ENCODE measurements at regions not wholly inside any gene's neighbourhood (a gene's known extent, or its start where the extent isn't known, plus 50 kb on each side); places are given as distances from the start of the nearest gene placed in this dataset.

DNA sequence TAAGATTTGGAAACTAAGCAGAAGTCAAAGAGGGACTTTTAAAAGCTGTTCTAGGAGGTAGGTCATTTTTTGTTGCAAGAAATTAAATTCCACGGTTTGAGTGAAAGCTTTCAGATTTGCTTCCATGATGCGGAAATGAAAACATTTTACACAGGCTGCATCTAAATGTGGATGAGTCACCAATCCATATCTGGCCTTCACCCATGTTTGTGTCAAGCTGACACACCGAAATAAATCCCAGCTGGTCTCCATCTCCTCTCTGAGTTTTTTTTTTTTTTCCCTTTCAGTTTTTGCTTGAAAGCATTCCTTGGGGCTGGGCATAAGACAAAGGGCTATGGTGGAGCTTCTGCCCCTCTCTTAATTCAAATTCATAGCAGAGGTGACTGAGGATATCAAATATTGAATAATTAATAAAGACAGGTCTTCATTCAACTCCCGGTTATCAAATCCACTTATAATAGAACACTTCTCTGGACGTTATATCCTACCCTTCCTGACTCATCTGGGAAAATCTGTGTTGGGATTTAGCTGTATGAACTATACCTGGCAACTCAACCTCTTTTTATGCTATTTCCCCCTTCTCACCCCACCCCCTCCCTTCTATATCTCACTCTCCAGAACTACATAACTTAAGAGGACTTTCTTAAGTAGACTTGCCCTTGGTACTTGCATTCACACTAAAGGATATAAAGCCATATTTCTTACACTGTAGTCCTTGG, 558.3 kb upstream of the GCFC2 start:
- intact Hi-C loops (cut with micrococcal nuclease), result no loop called here

DNA sequence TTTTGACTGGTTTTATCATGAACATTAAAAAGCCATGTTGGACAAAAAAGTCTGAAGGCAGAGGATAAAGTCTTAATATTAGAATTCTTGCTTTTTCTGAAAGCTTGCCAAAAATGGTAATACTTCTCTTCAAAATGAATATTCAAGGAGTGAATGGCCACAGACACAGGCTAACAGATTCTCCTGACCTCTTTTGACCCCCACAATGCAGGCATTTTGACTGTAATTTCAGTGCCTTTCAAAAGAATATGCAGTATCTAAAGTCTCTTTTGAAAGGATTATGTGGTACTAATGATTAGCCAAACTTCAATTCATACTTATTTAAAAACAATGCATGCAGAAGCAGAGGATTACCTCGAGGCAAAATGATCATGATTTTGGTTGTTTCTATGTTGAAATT, 557.8 kb upstream of the GCFC2 start:
- intact Hi-C loops (cut with micrococcal nuclease), result no loop called here

DNA sequence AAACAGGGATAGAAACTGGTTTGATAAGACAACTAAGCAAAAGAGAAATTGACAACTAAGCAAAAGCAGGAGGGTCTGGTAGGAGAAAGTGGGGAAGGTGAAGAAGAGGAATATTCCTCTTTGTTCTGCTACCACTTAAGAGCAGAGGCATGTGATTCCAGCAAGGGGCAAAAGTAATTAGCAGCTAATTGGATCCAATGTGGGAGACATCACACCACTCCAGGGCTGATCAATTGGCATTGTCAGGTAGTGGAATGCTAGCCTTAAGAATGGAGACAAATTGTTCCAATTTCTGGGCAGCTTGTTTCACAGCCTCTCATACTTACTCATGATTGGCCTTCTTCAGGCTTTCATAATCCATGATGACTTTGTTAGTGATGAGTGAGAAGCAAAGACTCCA, 547.1 kb upstream of the GCFC2 start:
- intact Hi-C loops (cut with micrococcal nuclease), result no loop called here

DNA sequence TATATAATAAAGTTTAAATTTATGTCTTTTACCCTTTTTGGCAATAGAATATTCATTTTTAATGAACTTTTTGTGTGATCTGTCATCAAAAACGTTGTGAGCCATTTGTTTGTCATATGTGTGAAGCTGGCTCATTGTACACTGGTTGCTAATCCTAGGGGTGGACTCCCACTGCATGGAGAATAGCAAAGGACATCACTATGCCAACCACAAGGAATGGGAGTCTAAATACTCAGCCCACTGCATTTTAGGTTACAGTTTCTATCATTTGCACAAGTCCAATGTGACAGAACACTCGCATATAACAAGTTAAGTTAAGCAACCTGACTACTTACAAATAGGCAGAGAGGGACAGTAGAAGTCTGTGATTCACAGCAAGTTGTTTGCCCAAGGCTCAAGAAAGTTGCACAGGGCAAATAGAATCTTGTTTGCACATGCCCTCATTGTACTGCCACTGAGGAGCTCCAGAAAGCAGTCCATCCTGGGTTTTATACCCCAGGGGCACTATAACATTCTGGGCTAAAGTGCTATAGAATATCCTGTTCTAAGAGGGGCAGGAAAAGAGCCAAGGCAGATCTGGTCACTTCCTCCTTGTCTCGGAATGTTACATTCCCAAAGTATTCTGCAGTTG, 545.9 kb upstream of the GCFC2 start:
- intact Hi-C loops (cut with micrococcal nuclease), result no loop called here

DNA sequence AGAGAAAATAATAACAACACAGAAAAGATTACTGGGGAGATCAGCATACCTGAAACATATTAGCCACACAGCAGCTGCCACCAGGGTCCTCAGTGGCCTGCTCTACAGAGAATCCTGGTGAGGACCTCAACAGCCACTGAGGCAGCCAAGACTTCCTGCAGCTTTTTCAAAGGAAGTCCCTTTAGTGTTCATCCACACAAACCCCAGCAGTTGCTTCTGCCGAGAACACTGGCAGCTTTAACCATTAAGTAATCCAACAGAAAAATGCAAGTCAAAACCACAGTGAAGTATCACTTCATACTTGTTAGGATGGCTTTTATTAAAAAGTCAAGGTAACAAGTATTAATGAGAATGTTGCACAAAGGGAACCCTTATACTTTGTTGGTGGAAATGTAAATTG, 542.0 kb upstream of the GCFC2 start:
- intact Hi-C loops (cut with micrococcal nuclease), result no loop called here

DNA sequence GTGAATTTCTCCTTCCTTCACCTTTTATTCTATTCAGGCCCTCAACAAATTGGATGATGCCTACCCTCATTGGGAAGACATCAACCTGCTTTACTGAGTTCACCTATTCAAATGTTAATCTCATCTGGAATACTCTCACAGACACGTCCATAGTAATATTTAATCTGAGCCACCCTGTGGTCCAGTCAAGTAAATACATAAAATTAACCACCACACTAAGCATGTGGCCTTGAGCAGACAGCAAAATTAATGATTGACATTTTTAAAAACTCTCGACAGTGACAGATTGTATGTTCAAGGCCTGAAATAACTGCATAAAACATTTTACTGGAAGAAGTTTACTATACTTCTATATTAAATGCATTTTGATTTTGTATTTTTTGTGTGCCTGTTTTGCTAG, 540.6 kb upstream of the GCFC2 start:
- intact Hi-C loops (cut with micrococcal nuclease), result no loop called here

DNA sequence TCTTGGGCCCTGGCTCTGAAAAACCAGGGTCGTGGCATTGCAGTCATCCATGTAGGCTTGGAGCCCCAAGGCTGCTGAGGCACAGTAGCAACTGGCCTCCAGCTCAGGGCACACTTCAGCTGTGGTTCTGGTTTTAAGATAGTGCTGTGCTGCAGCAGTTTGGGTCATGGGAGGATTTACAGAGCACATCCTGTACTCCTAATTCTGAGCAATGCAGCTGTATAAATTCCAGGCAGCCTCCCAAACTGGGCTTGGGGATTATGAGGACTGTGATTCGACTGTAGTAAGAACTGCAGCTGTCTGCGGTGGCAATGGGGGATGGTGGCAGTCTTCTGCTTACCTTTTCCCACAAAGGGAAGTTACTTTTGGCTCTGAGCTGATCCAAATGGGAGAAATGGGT, 536.3 kb upstream of the GCFC2 start:
- intact Hi-C loops (cut with micrococcal nuclease), result no loop called here

DNA sequence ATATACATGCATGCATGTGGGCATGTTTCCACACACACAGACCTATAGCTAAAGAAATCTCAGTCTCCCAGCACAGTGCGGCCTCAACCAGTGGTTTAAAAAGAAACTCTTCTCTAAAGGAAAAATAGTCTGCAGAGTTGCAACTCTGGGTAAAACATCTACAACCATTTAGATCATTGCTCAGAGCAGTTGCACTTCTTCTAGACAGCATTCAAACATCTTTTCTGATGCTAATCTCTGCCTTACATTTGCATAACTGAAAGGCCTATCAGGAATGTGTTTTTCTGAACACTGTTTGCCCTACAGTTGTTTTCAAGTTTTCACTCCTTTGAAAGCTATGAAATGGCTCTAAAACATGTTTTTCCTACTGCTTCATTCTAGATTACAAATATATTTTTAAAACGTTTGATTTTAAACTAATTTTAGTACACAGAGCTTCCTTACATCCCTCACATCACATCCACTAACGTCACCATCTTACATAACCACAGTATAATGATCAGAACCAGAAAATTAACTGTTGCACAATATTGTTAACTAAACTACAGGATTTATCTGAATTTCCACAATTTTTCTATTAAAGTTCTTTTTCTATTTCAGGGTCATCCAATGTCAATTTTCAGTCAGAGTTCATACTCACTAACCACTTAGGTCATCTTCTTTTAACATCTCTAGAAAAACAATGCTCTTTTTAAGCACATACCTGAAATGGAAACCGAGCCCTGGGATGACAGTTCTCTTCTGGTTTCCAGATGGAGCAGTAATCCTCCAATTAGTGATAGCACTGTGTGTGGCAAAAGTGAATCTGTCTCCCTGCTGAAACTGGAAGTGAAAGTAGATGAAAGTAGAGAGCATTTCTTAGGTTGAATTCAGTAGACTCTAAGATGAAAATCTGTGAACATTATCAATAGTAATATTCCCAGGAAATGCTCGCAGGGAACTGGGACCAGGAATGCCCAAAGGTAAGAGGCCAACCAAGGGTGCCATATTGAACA, 501.6 kb upstream of the GCFC2 start:
- intact Hi-C loops (cut with micrococcal nuclease), result no loop called here

DNA sequence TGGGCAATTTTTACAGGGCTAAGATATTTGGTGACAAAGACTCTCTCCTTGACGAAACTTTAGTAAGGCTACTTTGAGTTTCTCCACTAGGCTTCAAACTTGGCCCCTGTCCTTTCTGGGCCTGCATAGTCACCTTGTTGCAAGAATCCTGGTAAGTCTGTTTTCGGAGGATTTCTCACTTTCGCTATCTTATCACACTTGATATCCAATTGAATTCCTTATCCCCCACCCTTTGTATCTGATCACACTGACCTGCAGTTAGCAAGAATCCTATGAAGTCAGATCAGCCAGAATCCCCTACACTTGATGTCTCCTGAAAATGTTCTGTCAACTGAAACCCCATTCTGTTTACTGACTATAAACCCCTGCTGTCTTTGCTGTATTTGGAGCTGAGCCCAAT, 499.8 kb upstream of the GCFC2 start:
- intact Hi-C loops (cut with micrococcal nuclease), result no loop called here

DNA sequence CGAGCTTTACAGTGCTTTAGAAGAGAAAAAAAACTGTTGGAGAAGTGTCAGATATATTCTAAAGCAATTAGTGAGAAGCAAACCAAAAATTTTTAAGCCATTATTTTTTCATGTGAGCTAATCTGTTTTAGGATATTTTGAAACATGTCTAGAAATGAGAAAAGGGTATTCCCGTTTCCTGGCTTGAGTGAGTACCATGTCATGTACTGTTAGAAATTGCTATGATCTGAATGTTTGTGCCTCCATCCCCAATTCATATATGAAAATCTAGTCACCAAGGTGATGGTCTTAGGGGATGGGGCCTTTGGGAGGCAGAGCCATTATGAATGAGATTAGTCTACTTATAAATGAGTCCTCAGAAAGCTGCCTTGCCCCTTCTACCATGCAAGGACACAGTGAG, 493.3 kb upstream of the GCFC2 start:
- intact Hi-C loops (cut with micrococcal nuclease), result no loop called here

DNA sequence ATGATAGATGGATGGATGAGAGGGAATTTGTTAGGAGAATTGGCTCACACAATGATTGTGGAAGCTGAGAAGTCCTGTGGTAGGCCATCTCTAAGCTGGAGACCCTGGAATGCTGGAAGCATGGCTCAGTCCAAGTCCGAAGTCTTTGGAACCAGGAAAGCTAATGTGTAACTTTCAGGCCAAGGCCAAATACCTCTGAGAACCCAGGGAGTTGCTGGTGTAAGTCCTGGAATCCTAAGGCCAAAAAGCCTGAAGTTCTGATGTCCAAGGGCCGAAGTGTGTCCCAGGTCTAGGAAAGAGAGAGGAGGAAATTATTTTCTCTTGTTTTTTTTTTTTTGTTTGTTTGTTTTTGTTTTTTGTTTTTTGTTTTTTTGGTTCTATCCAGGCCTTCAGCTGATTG, 492.2 kb upstream of the GCFC2 start:
- intact Hi-C loops (cut with micrococcal nuclease), result no loop called here

DNA sequence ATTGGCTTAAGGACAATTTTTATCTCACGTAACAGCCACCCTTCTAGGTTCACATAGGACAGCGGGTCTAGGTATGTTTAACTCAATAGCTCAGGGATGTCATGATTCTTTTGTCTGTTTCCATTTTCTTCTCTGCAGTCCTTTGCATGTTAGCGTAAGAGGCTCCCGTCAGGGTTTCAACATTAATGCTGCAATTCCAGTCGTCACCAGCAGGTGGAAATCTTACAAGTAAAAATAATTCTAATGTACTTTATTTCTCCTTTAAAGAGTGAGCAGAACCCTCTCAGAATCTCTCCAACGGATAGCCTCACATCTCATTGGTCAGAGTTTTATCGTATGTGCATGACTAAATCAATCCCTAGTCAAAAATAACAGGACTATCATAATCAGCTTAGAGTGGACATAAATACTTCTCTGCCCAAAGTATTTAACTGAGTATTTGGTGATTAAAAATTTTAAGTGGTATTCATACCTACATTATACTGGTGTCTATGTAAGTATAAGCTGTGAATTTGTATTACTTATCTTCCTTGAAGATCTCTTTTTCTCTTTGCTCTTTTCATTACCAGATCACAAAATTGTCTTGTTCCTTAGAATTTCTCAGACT, 487.2 kb upstream of the GCFC2 start:
- intact Hi-C loops (cut with micrococcal nuclease), result no loop called here

DNA sequence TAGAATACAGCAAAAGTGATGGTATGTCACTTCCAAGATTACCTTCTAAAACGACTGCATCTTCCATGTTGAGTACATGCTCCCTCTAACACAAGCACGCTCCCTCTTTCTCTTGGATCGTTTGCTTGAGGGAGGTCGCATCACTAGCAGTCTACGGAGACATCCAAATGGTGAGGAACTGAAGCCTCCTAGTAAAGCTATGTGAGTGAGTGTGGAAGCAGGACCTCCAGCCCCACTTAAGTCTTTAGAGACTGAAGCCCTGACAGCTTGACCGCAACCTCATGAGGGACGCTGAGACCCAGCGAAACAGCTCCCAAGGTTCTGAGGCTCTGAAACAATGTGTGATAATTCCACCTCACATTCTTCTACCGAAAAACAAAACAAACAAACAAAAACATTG, 486.7 kb upstream of the GCFC2 start:
- intact Hi-C loops (cut with micrococcal nuclease), result no loop called here

DNA sequence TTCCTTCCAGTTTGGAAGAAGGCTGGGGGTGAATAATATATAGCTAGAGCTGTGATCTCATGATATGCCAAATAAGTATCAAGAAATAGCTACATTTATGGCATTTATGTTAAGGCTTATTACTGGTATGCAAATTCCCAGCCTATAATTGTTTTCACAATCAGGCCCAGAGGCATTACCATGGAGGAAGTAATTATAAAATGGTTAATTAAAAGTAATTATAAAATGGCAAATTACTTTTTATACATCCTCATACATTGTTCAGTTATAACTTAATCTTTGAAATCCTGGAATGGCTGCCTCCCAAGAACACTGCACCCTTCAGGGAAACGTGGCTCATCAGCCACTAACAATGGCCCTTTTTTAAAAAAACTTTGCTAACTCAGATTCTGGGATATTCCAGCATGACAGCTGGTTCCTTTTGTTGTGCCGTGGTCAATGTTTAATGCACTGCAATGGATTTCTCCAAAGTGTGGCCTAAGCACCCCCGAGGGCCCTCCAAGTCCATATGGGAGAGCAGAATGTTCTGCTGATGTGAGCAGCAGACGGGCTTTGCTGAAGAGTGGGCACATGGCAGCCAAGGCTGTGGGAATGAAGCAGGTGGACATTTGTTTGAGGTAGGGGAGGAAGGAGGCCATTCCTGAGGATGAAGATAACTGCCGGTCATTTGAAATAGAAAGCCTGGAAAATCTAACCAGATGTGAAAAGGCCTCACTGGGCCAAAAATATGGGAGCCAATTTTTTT, 483.5 kb upstream of the GCFC2 start:
- intact Hi-C loops (cut with micrococcal nuclease), result no loop called here

DNA sequence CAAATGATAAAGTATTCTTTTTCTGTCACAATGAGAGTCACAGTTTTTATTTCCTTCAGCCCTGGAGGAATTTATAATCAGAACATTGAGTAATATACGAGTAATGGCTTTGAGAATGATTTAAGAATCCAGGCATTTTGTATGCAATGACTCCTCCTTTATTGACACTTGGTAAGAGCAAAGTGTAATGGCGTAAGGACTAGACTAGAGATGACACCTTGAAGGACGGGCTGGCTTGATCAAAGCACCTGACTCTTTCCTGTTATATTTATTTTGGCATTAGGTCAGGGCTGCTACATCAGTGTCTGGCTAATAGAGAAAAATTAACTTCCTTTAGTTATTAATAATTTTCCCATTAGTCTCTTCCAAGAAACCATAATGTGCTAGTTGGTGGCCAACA, 482.4 kb upstream of the GCFC2 start:
- intact Hi-C loops (cut with micrococcal nuclease), result no loop called here

DNA sequence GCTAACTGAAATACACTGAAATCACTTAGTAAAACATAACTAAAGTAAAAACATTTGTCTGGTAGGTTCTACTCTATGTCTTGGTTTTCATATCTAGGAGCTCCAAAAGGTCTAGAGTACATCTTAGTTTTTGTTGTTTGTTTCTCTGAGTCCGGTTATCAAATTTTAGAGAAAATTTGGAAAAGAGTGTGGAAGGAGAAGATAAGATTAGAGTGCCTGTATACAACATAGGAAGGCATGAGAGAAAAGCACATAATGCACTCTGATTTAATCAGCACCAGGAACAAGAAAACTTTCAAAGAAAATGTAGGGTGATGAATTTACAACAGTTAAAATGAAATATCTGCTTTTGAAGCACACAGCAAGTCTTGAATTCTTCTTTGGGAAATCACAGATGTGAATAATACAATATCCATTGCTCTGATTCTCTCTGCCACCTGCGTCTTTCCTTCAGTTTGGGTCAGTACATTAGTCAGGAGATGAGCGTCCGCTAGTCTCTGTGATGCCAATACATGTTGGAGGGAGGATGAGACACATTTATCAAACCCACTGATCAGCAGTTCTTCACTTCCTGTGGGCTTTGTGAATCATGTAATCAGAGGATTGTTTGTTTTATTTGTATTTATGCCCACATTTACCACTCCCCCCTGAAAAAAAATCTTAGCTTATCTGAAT, 477.8 kb upstream of the GCFC2 start:
- intact Hi-C loops (cut with micrococcal nuclease), result no loop called here

DNA sequence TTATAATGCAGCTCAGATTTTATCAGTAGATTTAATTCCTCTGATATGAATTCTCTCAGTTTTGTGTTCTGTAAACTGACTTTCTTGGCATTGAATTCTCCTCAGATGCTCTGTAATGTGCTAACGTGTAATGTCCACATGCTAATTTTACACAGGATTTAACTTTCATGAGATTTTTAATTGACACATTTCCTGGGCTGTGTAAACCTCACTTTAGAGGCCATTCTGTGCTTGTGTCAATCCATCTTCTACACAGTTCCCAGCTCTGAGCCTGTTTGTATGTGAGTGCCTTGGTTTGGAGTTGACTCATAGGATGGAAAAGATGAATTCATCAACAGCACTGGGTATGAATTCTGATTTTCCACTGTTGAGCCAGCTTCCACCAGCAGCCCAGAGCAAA, 476.7 kb upstream of the GCFC2 start:
- intact Hi-C loops (cut with micrococcal nuclease), result no loop called here

DNA sequence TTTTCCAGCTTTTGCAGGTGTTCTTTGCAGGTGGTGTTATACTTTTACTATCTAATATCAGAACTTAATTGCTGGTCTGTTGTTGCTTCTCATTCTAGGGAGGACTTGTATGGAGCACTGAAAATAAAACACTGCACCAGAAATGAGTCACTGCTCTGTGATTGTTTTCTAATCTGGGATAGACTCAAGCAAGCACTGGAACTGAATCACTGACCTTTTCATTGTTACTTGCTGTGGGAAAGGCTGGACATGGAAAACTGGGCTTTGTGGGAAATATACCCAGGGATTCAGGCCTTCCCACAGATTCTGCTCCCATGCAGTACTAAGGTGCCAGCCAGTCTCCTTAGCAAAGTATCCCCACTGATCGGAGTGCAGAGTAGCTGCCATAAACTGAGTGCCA, 470.0 kb upstream of the GCFC2 start:
- intact Hi-C loops (cut with micrococcal nuclease), result no loop called here

DNA sequence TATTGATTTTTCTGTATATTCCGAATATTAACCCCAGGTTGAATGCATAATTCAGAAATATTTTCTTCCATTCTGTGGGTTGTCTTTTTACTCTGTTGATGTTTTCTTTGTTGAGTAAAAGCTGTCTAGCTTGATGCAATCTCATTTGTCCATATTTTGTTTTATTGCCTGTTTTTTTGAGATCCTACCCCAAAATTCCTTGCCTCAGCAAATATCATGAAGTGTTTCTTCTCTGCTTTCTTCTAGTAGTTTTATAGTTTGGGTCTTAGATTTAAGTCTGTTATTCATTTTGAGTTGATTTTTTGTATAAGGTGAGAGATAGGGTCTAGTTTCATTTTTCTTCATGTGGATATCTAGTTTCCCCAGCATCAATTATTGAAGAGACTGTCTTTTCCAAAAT, 467.9 kb upstream of the GCFC2 start:
- intact Hi-C loops (cut with micrococcal nuclease), result no loop called here

DNA sequence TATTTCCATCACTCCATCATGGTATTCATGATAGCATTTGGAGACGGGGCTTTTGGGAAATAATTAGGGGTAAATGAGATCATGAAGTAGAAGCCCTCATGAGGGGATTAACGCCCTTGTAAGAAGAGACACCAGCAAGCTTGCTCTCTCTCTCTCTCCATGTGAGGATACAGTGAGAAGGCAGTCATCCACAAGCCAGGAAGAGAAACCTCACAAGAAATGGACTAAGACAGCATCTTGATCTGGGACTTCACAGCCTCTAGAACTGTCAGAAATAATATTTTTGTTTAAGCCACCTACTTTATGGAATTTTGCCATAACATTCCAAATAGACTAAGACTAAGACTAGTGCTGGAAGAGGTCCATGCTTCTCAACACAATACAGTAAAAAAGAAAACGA, 464.6 kb upstream of the GCFC2 start:
- intact Hi-C loops (cut with micrococcal nuclease), result no loop called here

DNA sequence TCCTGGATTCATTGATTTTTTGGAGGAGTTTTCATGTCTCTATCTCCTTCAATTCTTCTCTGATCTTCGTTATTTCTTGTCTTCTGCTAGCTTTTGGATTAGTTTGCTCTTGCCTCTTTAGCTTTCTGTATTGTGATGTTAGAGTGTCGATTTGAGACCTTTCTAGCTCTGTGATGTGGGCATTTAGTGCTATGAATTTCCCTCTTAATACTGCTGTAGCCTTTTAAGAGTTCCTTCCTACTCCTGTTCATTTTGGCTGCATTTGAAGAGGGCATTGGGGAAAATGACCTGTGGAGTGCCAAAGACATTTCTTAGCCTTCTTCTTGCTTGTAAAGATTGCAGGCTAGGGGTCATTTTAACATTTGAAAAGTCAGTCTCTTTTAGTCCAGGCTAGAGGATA, 463.8 kb upstream of the GCFC2 start:
- intact Hi-C loops (cut with micrococcal nuclease), result no loop called here
